ENCODE measurements at regions not wholly inside any gene's neighbourhood (a gene's known extent, or its start where the extent isn't known, plus 50 kb on each side); places are given as distances from the start of the nearest gene placed in this dataset.

DNA sequence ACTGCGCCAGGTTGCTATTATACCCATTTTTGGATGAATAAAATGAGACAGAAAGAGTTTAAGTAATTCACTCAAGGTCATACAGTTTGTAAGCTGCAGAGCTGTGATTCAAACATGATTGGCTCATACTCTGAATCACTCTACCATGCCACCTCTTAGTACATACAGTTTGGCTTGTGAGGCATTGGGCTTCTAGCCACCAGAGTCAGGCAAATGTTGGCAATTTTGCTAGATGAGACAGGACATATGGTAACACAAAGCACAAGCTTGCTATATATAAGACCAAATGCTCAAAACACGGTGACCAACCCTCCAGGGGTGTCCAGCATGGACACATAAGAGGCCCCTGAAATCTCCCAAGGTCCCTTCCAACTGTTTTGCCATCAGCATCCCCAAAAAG is 236.0 kb upstream of the IRX5 start:
- no peak overlapping the region for H3K27ac ChIP-seq
- H3K4me3 ChIP-seq, result no peak overlapping the region
- TF ChIP-seq CTCF (IDR thresholded peaks at IDR 0.05), result no peak
- intact Hi-C loops (cut with DNase I), result no loop called here
- H3K9me3 ChIP-seq, result no peaks in the 10 kb centered on the region
- ATAC-seq (no peak), DNase-seq (no peak)
- no peaks in the 10 kb centered on the region for H3K36me3 ChIP-seq
- H3K27me3 ChIP-seq (ENCODE audit: low read depth), result no peaks in the 10 kb centered on the region
- H3K4me1 ChIP-seq, result no peaks in the 10 kb centered on the region

- ATAC-seq (no peak), DNase-seq (no peak)
- intact Hi-C loops (cut with DNase I), result no loop called here
- Histone ChIP-seq H3K36me3 (no peaks in the 10 kb centered on the region), H3K4me3 (no peak overlapping the region), H3K27ac (no peak overlapping the region), H3K27me3 (ENCODE audit: low read depth) (no peaks in the 10 kb centered on the region), H3K4me1 (no peaks in the 10 kb centered on the region), H3K9me3 (no peaks in the 10 kb centered on the region)
- TF ChIP-seq CTCF (IDR thresholded peaks at IDR 0.05), result no peak
Observed at GRCh38 chr16:54693864-54694263, 236.8 kb upstream of the IRX5 start.

GRCh38 chr16:54690710-54691109 is 240.0 kb upstream of the IRX5 start:
- no peaks in the 10 kb centered on the region for H3K9me3 ChIP-seq
- H3K27me3 ChIP-seq (ENCODE audit: low read depth), result no peaks in the 10 kb centered on the region
- no peak overlapping the region for H3K4me3 ChIP-seq
- H3K36me3 ChIP-seq, result no peaks in the 10 kb centered on the region
- intact Hi-C loops (cut with DNase I), result no loop called here
- H3K4me1 ChIP-seq, result no peaks in the 10 kb centered on the region
- DNase-seq (no peak), ATAC-seq (no peak)
- H3K27ac ChIP-seq, result no peak overlapping the region
- TF ChIP-seq CTCF (IDR thresholded peaks at IDR 0.05), result no peak

DNA sequence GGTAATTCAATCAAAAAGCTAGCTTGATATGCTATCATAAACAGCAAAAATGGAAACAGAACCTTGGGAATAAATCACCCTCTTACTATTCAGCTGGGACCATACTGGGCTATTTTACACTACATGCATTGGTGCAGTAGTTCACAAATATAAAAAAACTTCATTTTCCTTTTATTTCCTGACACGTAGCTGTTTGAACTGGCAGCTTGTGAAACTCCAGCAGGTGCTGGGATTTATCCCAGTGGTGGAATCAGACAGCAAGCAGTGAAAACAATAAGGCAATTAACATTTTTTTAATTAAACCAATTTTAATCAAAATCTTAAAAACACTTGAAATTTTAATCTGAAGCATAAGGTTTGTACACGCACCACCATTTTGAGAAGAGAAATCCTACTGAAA is 240.4 kb upstream of the IRX5 start:
- no peaks in the 10 kb centered on the region for H3K27me3 ChIP-seq (ENCODE audit: low read depth)
- no peak for TF ChIP-seq CTCF (IDR thresholded peaks at IDR 0.05)
- H3K9me3 ChIP-seq, result no peaks in the 10 kb centered on the region
- DNase-seq (no peak), ATAC-seq (no peak)
- H3K36me3 ChIP-seq, result no peaks in the 10 kb centered on the region
- no peaks in the 10 kb centered on the region for H3K4me1 ChIP-seq
- H3K4me3 ChIP-seq, result no peak overlapping the region
- no peak overlapping the region for H3K27ac ChIP-seq
- intact Hi-C loops (cut with DNase I), result no loop called here

DNA sequence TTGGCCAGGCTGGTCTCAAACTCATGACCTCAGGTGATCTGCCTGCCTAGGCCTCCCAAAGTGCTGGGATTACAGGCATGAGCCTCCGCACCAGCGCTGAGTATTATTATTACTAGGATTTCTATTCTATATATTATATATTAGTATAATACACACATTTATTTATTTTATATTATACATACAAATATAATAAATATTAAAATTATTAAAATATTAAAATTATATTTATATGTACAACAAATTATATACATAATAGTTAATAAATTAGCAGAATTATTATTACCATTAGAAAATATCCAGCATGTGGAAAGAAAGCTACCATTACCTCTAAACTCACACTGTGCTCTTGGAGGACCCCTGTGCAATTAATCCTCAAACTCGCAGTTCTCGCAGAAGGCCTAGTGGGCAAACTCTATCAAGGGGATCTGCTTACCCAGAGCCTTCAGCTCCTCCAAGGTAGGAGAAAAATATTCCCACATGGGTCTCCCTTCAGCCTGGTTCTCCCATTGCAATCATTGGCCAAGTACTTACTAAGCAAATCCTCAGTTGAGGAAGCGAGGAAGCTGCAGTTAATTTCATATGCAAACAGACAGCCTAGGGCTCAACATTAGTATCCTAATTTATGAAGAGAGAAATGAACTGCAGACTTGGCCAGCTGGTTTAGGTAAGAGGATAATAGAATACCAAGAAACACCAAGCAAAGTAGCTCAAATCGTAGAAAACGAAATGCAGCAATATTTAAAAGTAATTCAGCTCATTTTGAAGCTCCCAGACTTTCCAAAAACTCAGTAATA is 241.4 kb upstream of the IRX5 start:
- DNase-seq, result no peak
- no peak overlapping the region for H3K27ac ChIP-seq
- H3K4me3 ChIP-seq, result no peak overlapping the region
- no peak for ATAC-seq
- H3K36me3 ChIP-seq, result no peaks in the 10 kb centered on the region
- H3K27me3 ChIP-seq (ENCODE audit: low read depth), result no peaks in the 10 kb centered on the region
- intact Hi-C loops (cut with DNase I), result no loop called here
- TF ChIP-seq CTCF (IDR thresholded peaks at IDR 0.05), result no peak
- H3K4me1 ChIP-seq, result no peaks in the 10 kb centered on the region
- H3K9me3 ChIP-seq, result no peaks in the 10 kb centered on the region

All from lower lobe of right lung (tissue), 2 donors.